GM18498 (cell line): ENCODE measurements at regions not wholly inside any gene's neighbourhood (a gene's known extent, or its start where the extent isn't known, plus 50 kb on each side); places are given as distances from the start of the nearest gene placed in this dataset.
"Not testable (repeated sequence)": the region's sequence is repeated elsewhere in the genome, so short reads cannot be mapped to it uniquely, and the experiment has no call there.

Experiments used
- ATAC-seq: cut with Tn5 transposase; IDR thresholded peaks from one replicate; pipeline ENCODE4 v1.9.1; 2021; ENCODE audit warnings: mild to moderate bottlenecking, moderate library complexity; ENCODE audit not compliant: unreplicated experiment

DNA sequence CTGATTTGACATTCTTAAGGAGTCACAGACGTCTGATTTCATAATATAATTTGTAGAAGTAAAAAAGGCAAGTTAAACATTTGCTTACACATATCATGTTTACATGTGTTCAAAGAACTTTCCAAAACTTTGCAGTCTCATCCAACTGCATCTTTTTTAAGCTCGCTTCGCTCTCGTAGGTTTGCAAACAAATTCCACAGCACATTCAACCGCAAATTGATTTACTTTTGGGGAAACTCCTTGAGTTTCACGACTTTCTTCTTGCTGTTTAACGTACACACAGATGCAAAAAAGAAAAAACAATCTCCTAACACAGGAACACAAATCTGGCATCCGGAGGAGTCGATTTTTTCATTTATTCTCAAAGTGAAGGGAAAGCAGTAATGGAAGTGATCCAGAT lies 1149.5 kb downstream of the VRK1 start:
- ATAC-seq = no peak

- ATAC-seq = no peak
Observed at GRCh38 chr14:97948841-97949240, 1151.7 kb downstream of the VRK1 start.

GRCh38 chr14:97956581-97957340 lies 1159.6 kb downstream of the VRK1 start:
- ATAC-seq = no peak

DNA sequence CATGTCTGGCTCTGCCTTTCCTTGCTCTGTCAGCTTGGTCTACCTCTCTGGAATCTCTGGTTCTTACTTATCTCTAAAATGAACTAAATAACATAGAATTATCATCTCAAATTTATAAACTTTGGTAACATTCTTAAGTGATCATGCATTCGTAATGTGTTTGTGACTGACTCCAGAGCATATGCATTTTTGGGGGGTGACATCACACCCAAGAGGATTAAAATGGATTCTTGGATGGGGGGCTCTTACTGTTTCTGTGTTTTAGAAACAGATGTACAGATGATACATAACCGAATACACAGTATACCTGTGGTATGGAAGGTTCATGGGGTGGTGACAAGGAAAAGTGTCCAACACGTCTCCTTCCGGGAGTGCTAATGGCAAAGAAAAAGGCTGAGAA lies 1162.1 kb downstream of the VRK1 start:
- ATAC-seq = no peak

DNA sequence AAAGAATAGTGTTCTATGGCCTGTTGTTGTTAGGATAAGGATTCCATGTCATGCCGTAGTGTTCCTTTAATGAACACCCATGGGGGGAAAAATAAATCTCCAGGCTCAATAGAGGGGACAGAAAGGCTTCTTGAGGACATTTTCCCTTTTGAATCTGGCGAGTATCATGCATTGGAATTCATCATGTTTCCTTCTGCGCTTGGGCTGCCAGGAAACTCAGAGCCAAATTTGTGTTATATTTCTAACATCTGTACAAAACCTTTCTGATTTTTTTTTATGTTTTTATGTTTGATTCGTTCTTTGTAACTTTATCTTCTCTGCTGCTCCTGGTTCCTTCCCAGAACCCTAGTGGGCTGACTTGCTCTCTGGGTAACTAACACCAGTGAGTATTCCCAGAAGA lies 1163.3 kb downstream of the VRK1 start:
- ATAC-seq = no peak

DNA sequence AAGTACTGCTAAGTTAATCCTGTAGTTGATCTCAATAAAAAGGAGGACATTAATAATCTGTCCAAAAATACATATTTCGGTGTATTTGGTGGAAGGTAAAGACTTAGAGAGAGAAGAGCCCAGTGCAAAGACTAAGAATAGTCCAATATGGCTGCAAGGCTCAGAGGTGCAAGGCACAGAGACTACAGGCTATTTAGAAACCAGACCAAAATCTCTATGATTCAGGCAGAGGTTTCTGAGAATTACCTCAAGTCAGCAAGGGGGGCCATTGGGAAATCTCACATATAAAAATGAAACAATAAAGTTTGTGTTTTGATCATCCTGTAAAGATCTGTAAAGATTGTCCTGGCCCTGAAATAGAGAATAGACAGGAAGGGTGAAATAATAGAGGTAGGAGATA lies 1173.0 kb downstream of the VRK1 start:
- ATAC-seq = no peak

DNA sequence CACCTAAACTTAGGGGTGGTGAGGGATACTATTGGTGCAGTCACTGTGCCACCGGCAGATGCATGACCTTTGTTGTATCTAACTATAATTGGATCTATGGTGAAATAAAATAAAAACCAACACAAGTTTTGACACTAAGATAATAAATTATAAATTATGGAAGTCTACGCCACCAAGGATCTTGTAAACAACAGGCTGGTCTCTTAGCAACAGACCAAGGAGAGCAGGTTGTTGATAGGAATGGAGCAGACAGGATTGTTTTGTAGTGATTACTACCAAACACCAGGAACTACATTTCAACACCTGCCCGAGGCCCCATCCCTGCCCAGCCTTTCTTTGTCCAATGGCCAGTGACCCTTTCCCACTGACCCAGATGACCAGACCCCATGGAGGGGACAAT lies 1178.0 kb downstream of the VRK1 start:
- no peak for ATAC-seq

DNA sequence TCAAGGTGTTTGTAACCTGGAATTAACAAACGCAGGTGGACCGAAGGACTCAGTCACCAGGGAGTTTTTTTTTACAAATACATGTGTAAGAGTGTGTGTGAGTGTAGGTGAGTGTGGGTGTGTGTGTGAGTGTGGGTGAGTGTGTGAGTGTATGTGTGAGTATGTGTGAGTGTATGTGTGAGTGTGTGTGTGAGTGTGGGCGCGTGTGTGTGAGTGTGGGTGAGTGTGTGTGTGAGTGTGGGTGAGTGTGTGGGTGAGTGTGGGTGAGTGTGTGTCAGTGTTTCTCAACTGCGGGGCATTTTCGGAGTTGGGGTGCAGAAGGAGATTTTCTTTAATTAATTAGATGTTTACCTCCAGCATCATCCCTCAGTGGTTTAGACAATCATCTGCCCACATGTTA lies 1178.8 kb downstream of the VRK1 start:
- no peak for ATAC-seq

- ATAC-seq = no peak
Observed at GRCh38 chr14:97976861-97977260, 1179.7 kb downstream of the VRK1 start.

DNA sequence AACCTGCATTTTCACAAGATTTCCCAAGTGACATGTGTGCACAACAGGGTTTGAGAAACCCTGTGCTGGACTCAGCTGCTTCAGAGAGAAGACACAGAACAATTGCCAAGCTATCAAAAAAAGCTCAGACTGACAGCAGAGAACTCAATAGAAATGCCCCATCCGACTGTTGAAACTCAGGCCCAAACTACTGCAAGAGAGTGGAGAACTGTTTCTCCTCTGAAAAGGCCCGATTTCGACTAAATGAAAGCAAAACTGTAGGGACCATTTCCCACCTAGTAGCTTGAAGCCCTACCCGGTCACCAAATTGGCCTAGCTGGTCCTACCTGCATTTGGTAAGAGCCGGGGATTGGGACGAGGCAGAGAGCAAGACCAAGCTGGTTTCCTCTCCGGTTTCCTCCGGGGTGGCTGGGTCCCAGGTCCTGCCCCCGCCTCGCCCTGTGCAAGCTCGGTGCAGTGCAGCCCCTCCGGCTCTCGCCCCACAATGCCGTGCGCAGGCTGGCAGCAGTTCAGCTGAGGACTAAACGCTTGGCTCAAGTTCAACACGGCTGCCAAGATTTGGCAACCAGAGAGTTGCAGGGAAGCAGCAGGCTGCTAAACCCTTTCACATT lies 1180.6 kb downstream of the VRK1 start:
- ATAC-seq = no peak

DNA sequence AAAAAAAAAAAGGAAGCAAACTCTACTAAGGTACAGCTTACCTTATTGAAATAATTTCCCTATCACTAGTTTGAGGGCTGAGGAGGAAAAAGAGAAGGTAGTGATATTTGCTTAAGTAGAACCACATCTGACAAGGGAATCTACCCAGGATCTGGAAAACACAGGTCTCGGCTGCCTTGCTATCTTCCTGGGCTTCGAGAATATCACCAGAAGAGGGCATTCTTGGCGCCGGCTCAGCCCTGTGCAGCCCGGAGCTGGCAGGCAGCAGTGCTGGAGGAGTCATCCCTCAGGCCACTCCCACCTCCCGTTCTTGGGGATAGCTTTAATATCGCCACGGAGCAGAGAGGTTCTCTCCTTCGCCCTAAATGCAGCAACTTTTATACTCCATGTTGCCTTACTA lies 1181.2 kb downstream of the VRK1 start:
- no peak for ATAC-seq

DNA sequence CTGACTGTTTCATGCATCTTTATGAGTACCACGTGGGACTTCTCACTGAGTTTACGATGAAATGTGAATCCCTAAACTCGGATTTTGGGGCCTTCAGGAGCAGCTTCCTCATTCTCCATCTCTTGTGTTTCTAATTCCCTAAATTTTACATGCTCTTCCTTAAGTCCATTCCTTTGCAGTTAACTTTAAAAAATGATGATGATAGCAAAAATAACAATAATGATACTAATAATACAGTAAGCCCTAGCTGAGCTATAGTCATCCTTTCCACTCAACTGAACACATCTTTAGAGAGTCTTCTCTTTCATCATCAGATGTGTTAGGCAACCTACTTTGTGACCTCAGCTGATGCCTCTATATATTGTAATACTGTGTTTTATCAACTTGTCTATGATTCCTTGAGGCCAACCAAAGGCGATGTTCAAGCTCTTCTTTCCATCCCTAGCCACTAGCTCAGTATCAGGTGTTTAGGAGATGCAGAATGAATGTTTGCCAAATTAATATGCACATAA lies 1196.4 kb downstream of the VRK1 start:
- ATAC-seq = no peak

- ATAC-seq = no peak
Observed at GRCh38 chr14:97994020-97994531, 1196.9 kb downstream of the VRK1 start.

- no peak for ATAC-seq
Observed at GRCh38 chr14:97995038-97995437, 1197.9 kb downstream of the VRK1 start.

- no peak for ATAC-seq
Observed at GRCh38 chr14:97995531-97995930, 1198.3 kb downstream of the VRK1 start.

DNA sequence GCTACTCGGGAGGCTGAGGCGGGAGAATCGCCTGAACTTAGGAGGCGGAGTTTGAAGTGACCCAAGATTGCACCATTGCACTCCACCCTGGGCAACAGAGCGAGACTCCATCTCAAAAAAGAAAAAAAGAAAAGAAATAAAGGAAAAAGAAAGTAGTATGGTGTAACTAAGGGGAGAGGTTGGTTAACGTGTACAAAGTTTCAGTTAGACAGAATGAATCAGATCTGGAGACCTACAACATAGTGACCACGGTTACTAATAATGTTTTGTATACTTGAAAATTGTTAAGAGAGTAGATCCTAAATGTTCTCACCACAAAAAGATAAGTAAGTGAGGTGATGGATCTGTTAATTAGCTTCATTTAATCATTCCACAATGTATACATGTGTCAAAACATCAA lies 1208.8 kb downstream of the VRK1 start:
- ATAC-seq = no peak

GRCh38 chr14:98008381-98009113 lies 1211.4 kb downstream of the VRK1 start:
- no peak for ATAC-seq

GRCh38 chr14:98009177-98009576 lies 1212.0 kb downstream of the VRK1 start:
- not testable (repeated sequence) for ATAC-seq

DNA sequence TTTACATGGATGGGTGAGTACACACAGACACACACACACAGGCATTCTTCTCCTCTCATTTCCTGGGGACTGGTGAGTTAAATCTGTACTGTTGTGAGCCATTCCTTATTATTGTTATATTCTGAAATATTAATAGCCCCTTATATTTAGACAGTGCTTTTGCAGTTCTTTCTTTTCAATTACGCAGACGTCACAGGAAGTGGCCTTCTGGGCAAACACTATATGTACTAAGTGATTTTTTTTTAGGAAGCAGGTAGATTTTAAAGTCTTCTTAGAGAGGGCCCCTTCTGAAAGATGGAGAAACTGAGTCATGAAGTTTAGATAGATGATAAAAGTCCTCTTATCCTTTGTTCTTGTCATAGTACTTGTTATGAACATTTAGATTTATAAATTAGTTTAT lies 1213.6 kb downstream of the VRK1 start:
- ATAC-seq = no peak

GRCh38 chr14:98014851-98015615 lies 1217.9 kb downstream of the VRK1 start:
- no peak for ATAC-seq

GRCh38 chr14:98015921-98016320 lies 1218.7 kb downstream of the VRK1 start:
- ATAC-seq = no peak
